ENCODE measurements at regions not wholly inside any gene's neighbourhood (a gene's known extent, or its start where the extent isn't known, plus 50 kb on each side); places are given as distances from the start of the nearest gene placed in this dataset.

DNA sequence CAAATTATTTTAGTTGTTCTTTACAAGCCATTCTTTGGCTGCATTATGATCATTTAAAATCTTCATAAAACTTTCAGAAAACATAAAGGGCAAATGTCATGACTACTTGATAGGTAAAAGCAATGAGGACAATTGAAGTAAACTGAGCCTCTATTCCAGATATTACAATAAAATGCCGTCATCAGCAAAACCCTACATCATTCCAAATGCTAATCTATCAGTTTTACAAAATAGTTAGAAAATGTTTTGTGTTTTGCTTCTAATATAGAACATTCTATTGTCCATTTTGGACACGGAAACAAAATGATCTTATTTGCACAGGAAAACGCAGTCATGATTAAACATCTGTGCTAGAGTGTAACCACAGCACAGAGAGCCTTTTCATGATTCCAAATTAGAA, 1330.6 kb upstream of the ADGRL3 start:
- TF ChIP-seq CTCF (IDR thresholded peaks at IDR 0.05; ENCODE audit: extremely low read depth in 1 of 2, insufficient read depth in 1 of 2, low read depth in 1 of 2, low read length in 2 of 2) (no peak), POLR2A (IDR thresholded peaks at IDR 0.05; ENCODE audit: low read depth, low read length) (no peak), GATA2 (IDR thresholded peaks at IDR 0.05; ENCODE audit: insufficient read depth, insufficient read length, low read depth, low read length) (no peak), FOS (IDR thresholded peaks at IDR 0.05; ENCODE audit: borderline replicate concordance, insufficient read depth, low read length) (no peak), EZH2 (IDR thresholded peaks at IDR 0.05; ENCODE audit: borderline replicate concordance, low read depth, low read length, severe bottlenecking) (no peak)
- TF ChIP-seq, protein P1, sequence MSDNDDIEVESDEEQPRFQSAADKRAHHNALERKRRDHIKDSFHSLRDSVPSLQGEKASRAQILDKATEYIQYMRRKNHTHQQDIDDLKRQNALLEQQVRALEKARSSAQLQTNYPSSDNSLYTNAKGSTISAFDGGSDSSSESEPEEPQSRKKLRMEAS (IDR thresholded peaks at IDR 0.05; ENCODE audit: insufficient read depth, insufficient read length), result no peak
